ENCODE measurements at regions not wholly inside any gene's neighbourhood (a gene's known extent, or its start where the extent isn't known, plus 50 kb on each side); places are given as distances from the start of the nearest gene placed in this dataset.

DNA sequence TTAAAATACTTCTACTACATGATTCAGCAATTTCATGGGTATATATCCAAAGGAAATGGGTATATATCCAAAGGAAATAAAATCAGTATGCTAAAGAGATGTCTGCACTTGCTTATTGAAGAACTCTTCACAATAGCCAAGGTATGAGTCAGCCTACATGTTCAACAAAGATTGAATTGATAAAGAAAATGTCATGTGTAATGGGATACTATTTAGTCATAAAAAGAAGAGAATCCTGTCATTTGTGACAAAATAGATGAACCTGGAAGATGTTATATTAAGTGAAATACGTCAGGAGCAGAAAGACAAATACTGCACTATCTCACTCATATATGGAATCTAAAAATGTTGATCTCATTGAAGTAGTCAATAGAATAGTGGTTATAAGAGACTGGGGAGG lies 944.5 kb upstream of the CTNND2 start:
- no peak overlapping the region for H2BK120ac ChIP-seq (ENCODE audit: low read depth, low read length, poor library complexity, severe bottlenecking)
- no peaks in the 10 kb centered on the region for H3K23me2 ChIP-seq (ENCODE audit: insufficient read length, low read depth, low read length, poor library complexity, severe bottlenecking)
- peaks cover 0 to 9% (median 2%) of the 10 kb centered on the region in 3 experiments; a peak in 1 of 7 replicates for H3K36me3 Mint-ChIP-seq (ENCODE audit: insufficient read depth in 1 of 3, low read depth in 3 of 3)
- H2BK15ac ChIP-seq (ENCODE audit: low read depth, low read length), result no peak overlapping the region
- H2BK12ac ChIP-seq (ENCODE audit: insufficient read length, low read depth, low read length), result no peak overlapping the region
- H3K27me3 Mint-ChIP-seq (ENCODE audit: low read depth), result peaks cover 3% of the 10 kb centered on the region; the same call in 1 of the 2 replicates
- H2BK5ac ChIP-seq (ENCODE audit: insufficient read length, low read length), result no peak overlapping the region
- no peaks in the 10 kb centered on the region for H3K9me3 ChIP-seq (ENCODE audit: control insufficient read depth, low read depth, low read length)
- H3K14ac ChIP-seq (ENCODE audit: insufficient read depth, low read length), result no peak overlapping the region
- H3K23ac ChIP-seq (ENCODE audit: insufficient read length, low read depth, low read length), result no peak overlapping the region
- no peak overlapping the region for H3T11ph ChIP-seq (ENCODE audit: low read length)
- H3K4me2 ChIP-seq (ENCODE audit: insufficient read depth, insufficient read length, low read length), result no peak overlapping the region
- no peaks in the 10 kb centered on the region for H3K79me2 ChIP-seq (ENCODE audit: insufficient read depth, low read length)
- H3K4me1 ChIP-seq (ENCODE audit: insufficient read depth, low read length), result peaks cover 4% of the 10 kb centered on the region; the same call in 1 of the 2 replicates
- no peak overlapping the region for H2BK20ac ChIP-seq (ENCODE audit: low read depth, low read length, poor library complexity, severe bottlenecking)
- TF ChIP-seq, protein P1, sequence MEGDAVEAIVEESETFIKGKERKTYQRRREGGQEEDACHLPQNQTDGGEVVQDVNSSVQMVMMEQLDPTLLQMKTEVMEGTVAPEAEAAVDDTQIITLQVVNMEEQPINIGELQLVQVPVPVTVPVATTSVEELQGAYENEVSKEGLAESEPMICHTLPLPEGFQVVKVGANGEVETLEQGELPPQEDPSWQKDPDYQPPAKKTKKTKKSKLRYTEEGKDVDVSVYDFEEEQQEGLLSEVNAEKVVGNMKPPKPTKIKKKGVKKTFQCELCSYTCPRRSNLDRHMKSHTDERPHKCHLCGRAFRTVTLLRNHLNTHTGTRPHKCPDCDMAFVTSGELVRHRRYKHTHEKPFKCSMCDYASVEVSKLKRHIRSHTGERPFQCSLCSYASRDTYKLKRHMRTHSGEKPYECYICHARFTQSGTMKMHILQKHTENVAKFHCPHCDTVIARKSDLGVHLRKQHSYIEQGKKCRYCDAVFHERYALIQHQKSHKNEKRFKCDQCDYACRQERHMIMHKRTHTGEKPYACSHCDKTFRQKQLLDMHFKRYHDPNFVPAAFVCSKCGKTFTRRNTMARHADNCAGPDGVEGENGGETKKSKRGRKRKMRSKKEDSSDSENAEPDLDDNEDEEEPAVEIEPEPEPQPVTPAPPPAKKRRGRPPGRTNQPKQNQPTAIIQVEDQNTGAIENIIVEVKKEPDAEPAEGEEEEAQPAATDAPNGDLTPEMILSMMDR (conservative IDR thresholded peaks at IDR 0.05), result no peak
- H2AK5ac ChIP-seq (ENCODE audit: insufficient read length, low read length), result no peak overlapping the region
- H3K4me1 Mint-ChIP-seq, result peaks cover 9 to 10% of the 10 kb centered on the region in 2 experiments
- no peaks in the 10 kb centered on the region for H4K20me1 ChIP-seq (ENCODE audit: control insufficient read depth, insufficient read depth, insufficient read length)
- no peak overlapping the region for H4K8ac ChIP-seq (replicated peaks; ENCODE audit: insufficient read length, low read depth, low read length)
- no CpG with 5 or more reads among the region's 1 CpG for WGBS (ENCODE audit: extremely low coverage, insufficient read length, low lambda C conversion rate)
- no peak overlapping the region for H2AFZ ChIP-seq (ENCODE audit: low read length)
- H3K9me3 Mint-ChIP-seq, result peaks cover 4 to 5% of the 10 kb centered on the region in 2 experiments; a peak in 2 of 5 replicates
- DNase-seq, result no peak
- H3K56ac ChIP-seq (ENCODE audit: insufficient read length, low read depth, low read length), result no peak overlapping the region
- H3K27ac Mint-ChIP-seq, result no peak overlapping the region
- no peak overlapping the region for H3K9ac ChIP-seq (ENCODE audit: extremely low read depth, insufficient read length, low read length)
- H3K27ac ChIP-seq (ENCODE audit: insufficient read length, low read depth, low read length), result no peak overlapping the region
- no peak overlapping the region for H3K4me3 Mint-ChIP-seq
- no peak overlapping the region for H3K18ac ChIP-seq (ENCODE audit: insufficient read length, low read depth, low read length)
- H3K27me3 ChIP-seq (ENCODE audit: insufficient read depth, low read length), result no peaks in the 10 kb centered on the region
- H4K5ac ChIP-seq (ENCODE audit: insufficient read length, low read depth, low read length), result no peak overlapping the region
- no peaks in the 10 kb centered on the region for H3K79me1 ChIP-seq (ENCODE audit: insufficient read depth, low read depth, low read length, poor library complexity, severe bottlenecking)
- no peak overlapping the region for H4K91ac ChIP-seq (ENCODE audit: insufficient read length, low read depth, low read length)
- H3K4ac ChIP-seq (ENCODE audit: low read depth, low read length), result no peak overlapping the region
